Panc1 (cell line): ENCODE measurements at regions not wholly inside any gene's neighbourhood (a gene's known extent, or its start where the extent isn't known, plus 50 kb on each side); places are given as distances from the start of the nearest gene placed in this dataset.

ENCODE experiments used
- ATAC-seq: fragments of 200-7000 bp; cut with Tn5 transposase; 2 replicates; pipeline ENCODE4 v1.9.1; 2020; ENCODE audit warnings: mild to moderate bottlenecking, moderate library complexity
- BruUV-seq: library from RNA; stranded (reverse); fragments of 400-500 nt; replicated peaks from 2 replicates; lab custom pipeline; 2021; lab: Mats Ljungman, UMichigan
- CTCF ChIA-PET: fragments of 300-600 bp; sonication (Branson Sonifier 250); formaldehyde crosslinking; loops from one replicate; lab custom pipeline; 2022; ENCODE audit warnings: antibody characterized with exemption; lab: Charles Lee
- POLR2A ChIA-PET: fragments of 300-600 bp; sonication (Branson Sonifier 250); formaldehyde crosslinking; loops from one replicate; lab custom pipeline; 2022; ENCODE audit warnings: antibody characterized with exemption; lab: Charles Lee
- DNase-seq: peaks from one replicate; pipeline ENCODE4 v3.0.0-alpha.2; 2010; ENCODE audit warnings: low read depth, low spot score
- H3K27ac ChIP-seq: 2 replicates; pipeline ENCODE4 v1.5.1; 2011; ENCODE audit warnings: mild to moderate bottlenecking, low read length, inconsistent platforms
- H3K27me3 ChIP-seq: fragments of 200-500 bp; sonication (Bioruptor generic); 2 replicates; pipeline ENCODE4 v1.6.0; 2014; ENCODE audit warnings: low read length, inconsistent platforms; ENCODE audit not compliant: control insufficient read depth, insufficient read depth
- H3K36me3 ChIP-seq: fragments of 200-500 bp; sonication (Bioruptor generic); 2 replicates; pipeline ENCODE4 v1.5.1; 2014; ENCODE audit warnings: inconsistent platforms, mild to moderate bottlenecking, low read length, moderate library complexity; ENCODE audit not compliant: control insufficient read depth, insufficient read depth
- H3K4me1 ChIP-seq: 2 replicates; pipeline ENCODE4 v1.5.1; 2011; ENCODE audit warnings: inconsistent platforms, mild to moderate bottlenecking, low read length, moderate library complexity; ENCODE audit not compliant: control insufficient read depth, insufficient read depth
- H3K4me3 ChIP-seq, 2 experiments: 2 replicates each; pipeline ENCODE4 v1.5.1; 2011 to 2012; ENCODE audit warnings: low read depth in 2 of 2, low read length in 2 of 2, mild to moderate bottlenecking in 2 of 2, inconsistent platforms in 1 of 2, moderate library complexity in 1 of 2
- H3K9me3 ChIP-seq: fragments of 200-500 bp; sonication (Bioruptor generic); 2 replicates; pipeline ENCODE4 v1.5.1; 2014; ENCODE audit warnings: low read depth, mild to moderate bottlenecking, inconsistent platforms, low read length, moderate library complexity; ENCODE audit not compliant: control insufficient read depth, insufficient read depth
- POLR2AphosphoS5 ChIP-seq: IDR thresholded peaks from 2 replicates; pipeline ENCODE4 v1.6.1; 2012; ENCODE audit warnings: mild to moderate bottlenecking, low read depth, low read length, moderate library complexity
- REST ChIP-seq, 2 experiments: IDR thresholded peaks; 2 replicates each; pipeline ENCODE4 v1.6.1; 2011 to 2012; ENCODE audit warnings: low read depth in 2 of 2, control low read depth in 1 of 2, low read length in 1 of 2, mild to moderate bottlenecking in 1 of 2, moderate library complexity in 1 of 2; ENCODE audit not compliant: insufficient read depth in 1 of 2
- SIN3A ChIP-seq: IDR thresholded peaks from 2 replicates; pipeline ENCODE4 v1.6.1; 2012; ENCODE audit warnings: low read depth, mild to moderate bottlenecking, low read length, moderate library complexity, borderline replicate concordance; ENCODE audit not compliant: insufficient read depth
- TCF7L2 ChIP-seq: IDR thresholded peaks from 2 replicates; pipeline ENCODE4 v1.6.1; 2011; ENCODE audit warnings: mild to moderate bottlenecking, low read depth, low read length, inconsistent platforms
- in situ Hi-C: cut with HindIII; loops from 2 replicates; pipeline ENCODE4 v1.10.0; 2016; ENCODE audit warnings: low sequenced_read_pairs, low pct_unique_long_range_greater_than_20kb
- intact Hi-C: fragments of 100-400 bp; cut with micrococcal nuclease; formaldehyde crosslinking; loops from one replicate; pipeline ENCODE4 v1.10.0; 2022; ENCODE audit not compliant: unreplicated experiment
- TF ChIP-seq, protein P1 (sequence below): fragments of 450-650 bp; IDR thresholded peaks from 2 replicates; pipeline ENCODE4 v1.5.1; 2017; ENCODE audit warnings: mild to moderate bottlenecking

DNA sequence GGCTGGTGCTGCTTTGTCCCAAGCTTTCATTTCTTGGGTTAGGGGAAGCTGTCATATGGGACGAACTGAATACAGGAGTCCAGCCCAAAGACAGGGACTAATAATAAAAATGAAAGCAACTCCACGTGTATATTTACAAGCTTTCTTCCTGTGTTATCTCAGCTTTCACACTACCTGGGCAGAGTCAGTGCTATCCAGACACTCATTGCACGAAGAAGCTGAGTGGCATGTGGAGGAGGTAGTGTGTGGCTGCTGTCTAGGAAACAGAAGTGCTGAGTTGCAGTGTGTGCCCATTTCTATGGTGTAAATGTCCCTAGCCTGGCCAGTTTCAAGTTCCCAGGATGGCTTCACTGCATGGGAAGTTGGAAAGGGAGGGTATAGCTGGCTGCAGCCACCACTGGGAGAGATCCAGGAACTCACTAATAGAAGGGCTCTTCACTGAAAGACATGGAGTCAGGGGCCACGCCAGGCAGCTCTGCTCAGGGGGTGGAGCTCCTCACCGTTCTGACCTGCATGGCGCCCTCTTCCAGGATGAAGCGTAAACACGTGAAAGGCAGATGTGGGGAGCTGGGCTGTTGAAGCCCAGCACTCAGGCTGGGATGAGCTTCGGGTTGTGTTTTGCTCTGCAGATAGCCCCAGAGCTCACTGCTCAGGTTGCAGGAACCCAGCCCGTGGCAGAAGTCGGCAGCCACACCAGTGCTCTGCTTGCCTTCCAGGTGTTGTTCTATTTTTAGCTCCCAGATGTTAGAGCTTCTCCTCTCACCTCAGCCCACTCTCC is 116.9 kb downstream of the IRX2 start:
- CTCF ChIA-PET = no interaction called here
- TF ChIP-seq SIN3A (no peak), POLR2AphosphoS5 (no peak), REST (IDR thresholded peaks at IDR 0.05; ENCODE audit: insufficient read depth in 1 of 2, low read depth in 2 of 2, low read length in 1 of 2) (no peak), TCF7L2 (no peak)
- TF ChIP-seq, protein P1, sequence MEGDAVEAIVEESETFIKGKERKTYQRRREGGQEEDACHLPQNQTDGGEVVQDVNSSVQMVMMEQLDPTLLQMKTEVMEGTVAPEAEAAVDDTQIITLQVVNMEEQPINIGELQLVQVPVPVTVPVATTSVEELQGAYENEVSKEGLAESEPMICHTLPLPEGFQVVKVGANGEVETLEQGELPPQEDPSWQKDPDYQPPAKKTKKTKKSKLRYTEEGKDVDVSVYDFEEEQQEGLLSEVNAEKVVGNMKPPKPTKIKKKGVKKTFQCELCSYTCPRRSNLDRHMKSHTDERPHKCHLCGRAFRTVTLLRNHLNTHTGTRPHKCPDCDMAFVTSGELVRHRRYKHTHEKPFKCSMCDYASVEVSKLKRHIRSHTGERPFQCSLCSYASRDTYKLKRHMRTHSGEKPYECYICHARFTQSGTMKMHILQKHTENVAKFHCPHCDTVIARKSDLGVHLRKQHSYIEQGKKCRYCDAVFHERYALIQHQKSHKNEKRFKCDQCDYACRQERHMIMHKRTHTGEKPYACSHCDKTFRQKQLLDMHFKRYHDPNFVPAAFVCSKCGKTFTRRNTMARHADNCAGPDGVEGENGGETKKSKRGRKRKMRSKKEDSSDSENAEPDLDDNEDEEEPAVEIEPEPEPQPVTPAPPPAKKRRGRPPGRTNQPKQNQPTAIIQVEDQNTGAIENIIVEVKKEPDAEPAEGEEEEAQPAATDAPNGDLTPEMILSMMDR = no peak

GRCh38 chr5:2633992-2634391 is 117.5 kb downstream of the IRX2 start:
- CTCF ChIA-PET = no interaction called here
- DNase-seq = no peak
- no TSS peak for BruUV-seq
- Histone ChIP-seq H3K4me1 (no peaks in the 10 kb centered on the region), H3K4me3 (no peak overlapping the region), H3K27me3 (peaks cover 13% of the 10 kb centered on the region), H3K9me3 (no peaks in the 10 kb centered on the region), H3K27ac (no peak overlapping the region), H3K36me3 (no peaks in the 10 kb centered on the region)
- no peak for TF ChIP-seq SIN3A
- TF ChIP-seq POLR2AphosphoS5 = no peak
- TF ChIP-seq REST (IDR thresholded peaks at IDR 0.05; ENCODE audit: insufficient read depth in 1 of 2, low read depth in 2 of 2, low read length in 1 of 2) = no peak
- TF ChIP-seq TCF7L2 = no peak
- TF ChIP-seq, protein P1 = no peak
- in situ Hi-C loops (no loop called here), intact Hi-C loops (no loop called here)
- ATAC-seq = no peak
- POLR2A ChIA-PET = no interaction called here

More for the DNA sequence above, 116.9 kb downstream of the IRX2 start:
- Histone ChIP-seq H3K36me3 (no peaks in the 10 kb centered on the region), H3K9me3 (no peaks in the 10 kb centered on the region), H3K27ac (no peak overlapping the region), H3K4me1 (no peaks in the 10 kb centered on the region), H3K27me3 (peaks cover 13% of the 10 kb centered on the region), H3K4me3 (no peak overlapping the region)
- POLR2A ChIA-PET = no interaction called here
- intact Hi-C loops = no loop called here
- in situ Hi-C loops = no loop called here
- DNase-seq (no peak), ATAC-seq (no peak)
- no TSS peak for BruUV-seq
